ENCODE measurements at regions not wholly inside any gene's neighbourhood (a gene's known extent, or its start where the extent isn't known, plus 50 kb on each side); places are given as distances from the start of the nearest gene placed in this dataset.

- no peak for DNase-seq
Observed at GRCh38 chr4:86529436-86529835, 64.7 kb upstream of the PTPN13 start.

GRCh38 chr4:86530183-86530582, 63.9 kb upstream of the PTPN13 start:
- no peak for DNase-seq

- no peak for DNase-seq
Observed at GRCh38 chr4:86531440-86531839, 62.7 kb upstream of the PTPN13 start.

- no peak for DNase-seq
Observed at GRCh38 chr4:86532851-86533250, 61.3 kb upstream of the PTPN13 start.

- no peak for DNase-seq
Observed at GRCh38 chr4:86536151-86536550, 58.0 kb upstream of the PTPN13 start.

- no peak for DNase-seq
Observed at GRCh38 chr4:86542319-86543027, 51.6 kb upstream of the PTPN13 start.

- DNase-seq: no peak
Observed at GRCh38 chr4:86543080-86543479, 51.0 kb upstream of the PTPN13 start.

GRCh38 chr4:86543560-86544309, 50.4 kb upstream of the PTPN13 start:
- DNase-seq: no peak

GRCh38 chr4:86544310-86544966, 49.7 kb upstream of the PTPN13 start:
- no peak for DNase-seq
